K562 (cell line): ENCODE measurements at regions not wholly inside any gene's neighbourhood (a gene's known extent, or its start where the extent isn't known, plus 50 kb on each side); places are given as distances from the start of the nearest gene placed in this dataset.

ENCODE experiments used
- ATAC-seq: fragments of 200-7000 bp; cut with Tn5 transposase; 3 replicates; pipeline ENCODE4 v1.9.1; 2020; ENCODE audit warnings: moderate library complexity
- BruUV-seq: library from RNA; stranded (reverse); fragments of 400-500 nt; replicated peaks from 2 replicates; lab custom pipeline; 2021; lab: Mats Ljungman, UMichigan
- CTCF ChIA-PET: fragments of 300-600 bp; formaldehyde crosslinking; extraction: SDS; loops from one replicate; lab custom pipeline; 2021; ENCODE audit warnings: low intra/inter-chr PET ratio; lab: Yijun Ruan, JAX
- POLR2A ChIA-PET: fragments of 300-600, 350-650 bp; sonication (Branson Sonifier 250); formaldehyde crosslinking; extraction: SDS; loops from one replicate; lab custom pipeline; 2021; ENCODE audit warnings: antibody characterized with exemption, inconsistent platforms; lab: Yijun Ruan, JAX
- DNase-seq, 4 experiments: peaks; one replicate each; pipeline versions ENCODE4 v3.0.0 to v3.0.0-alpha.2; 2011 to 2018; ENCODE audit warnings: low spot score in 3 of 4, mixed read lengths in 3 of 4; ENCODE audit errors: extremely low read depth in 1 of 4
- FAIRE-seq: peaks from 2 replicates; lab custom pipeline; 2011; peaks lifted over from hg19 to GRCh38; lab: Jason Lieb, UNC
- H2AFZ ChIP-seq: 2 replicates; pipeline ENCODE4 v1.6.0; 2011; ENCODE audit warnings: low read depth, low read length, control low read depth, inconsistent platforms
- H3K27ac ChIP-seq: fragments of 200-600 bp; 3 replicates; pipeline ENCODE4 v1.8.0; 2011; ENCODE audit warnings: low read depth, mild to moderate bottlenecking, control low read depth, inconsistent platforms, low read length, moderate library complexity, mixed read lengths; ENCODE audit errors: extremely low read depth
- H3K27me3 ChIP-seq, 2 experiments: fragments of 300-600 bp in 1 of 2; 2 replicates in 1 of 2; 3 replicates in 1 of 2; pipeline versions ENCODE4 v1.6.0 to v1.8.0; 2011; ENCODE audit warnings: inconsistent platforms in 2 of 2, low read length in 2 of 2, mild to moderate bottlenecking in 1 of 2, mixed read lengths in 1 of 2, moderate library complexity in 1 of 2; ENCODE audit not compliant: control insufficient read depth in 2 of 2, insufficient read depth in 2 of 2
- H3K36me3 ChIP-seq: fragments of 300-600 bp; 3 replicates; pipeline ENCODE4 v1.8.0; 2011; ENCODE audit warnings: mild to moderate bottlenecking, low read length, inconsistent platforms; ENCODE audit not compliant: control insufficient read depth, insufficient read depth
- H3K4me1 ChIP-seq, 2 experiments: fragments of 200-600 bp in 1 of 2; replicated peaks in 1 of 2; 2 replicates in 1 of 2; 3 replicates in 1 of 2; pipeline versions ENCODE4 v1.5.1 to v1.8.0; 2011; ENCODE audit warnings: inconsistent platforms in 2 of 2, low read length in 2 of 2, mild to moderate bottlenecking in 1 of 2, mixed read lengths in 1 of 2, moderate library complexity in 1 of 2; ENCODE audit not compliant: control insufficient read depth in 2 of 2, insufficient read depth in 2 of 2
- H3K4me2 ChIP-seq: 2 replicates; pipeline ENCODE4 v1.6.1; 2011; ENCODE audit warnings: low read length, control low read depth, inconsistent platforms, mixed read lengths; ENCODE audit not compliant: insufficient read depth
- H3K4me3 ChIP-seq: fragments of 200-600 bp; sonication (generic), shearing (Covaris generic); 2 replicates; pipeline ENCODE4 v1.5.1; 2016; ENCODE audit warnings: control low read depth, inconsistent platforms
- H3K79me2 ChIP-seq: fragments of 200-600 bp; 3 replicates; pipeline ENCODE4 v1.8.0; 2011; ENCODE audit warnings: low read length, inconsistent platforms; ENCODE audit not compliant: control insufficient read depth, insufficient read depth
- H3K9ac ChIP-seq, 2 experiments: 2 replicates each; pipeline versions ENCODE4 v1.6.0 to v1.6.1; 2011; ENCODE audit warnings: low read depth in 2 of 2, low read length in 2 of 2, control low read depth in 1 of 2, inconsistent platforms in 1 of 2, mild to moderate bottlenecking in 1 of 2, mixed read lengths in 1 of 2; ENCODE audit not compliant: insufficient read depth in 1 of 2
- H3K9me1 ChIP-seq: one replicate; pipeline ENCODE4 v1.6.0; 2011; ENCODE audit warnings: inconsistent platforms, mild to moderate bottlenecking, low read length, moderate library complexity; ENCODE audit not compliant: control insufficient read depth, insufficient read depth
- H3K9me3 ChIP-seq: replicated peaks from 2 replicates; pipeline ENCODE4 v1.5.1; 2011; ENCODE audit warnings: low read depth, low read length, inconsistent platforms; ENCODE audit not compliant: control insufficient read depth, insufficient read depth
- H4K20me1 ChIP-seq: replicated peaks from 2 replicates; pipeline ENCODE4 v1.6.1; 2011; ENCODE audit warnings: low read length, inconsistent platforms, mixed read lengths; ENCODE audit not compliant: control insufficient read depth, insufficient read depth
- CREB5 ChIP-seq: fragments of 250-450 bp; sonication (Bioruptor Pico); IDR thresholded peaks from 2 replicates; pipeline ENCODE4 v1.5.0; 2020; ENCODE audit warnings: mild to moderate bottlenecking
- ELK3 ChIP-seq: fragments of 450-650 bp; formaldehyde crosslinking; IDR thresholded peaks from 2 replicates; pipeline ENCODE4 v1.4.0; 2020; ENCODE audit warnings: mild to moderate bottlenecking
- ESRRA ChIP-seq: fragments of 450-650 bp; IDR thresholded peaks from 2 replicates; pipeline ENCODE4 v1.6.1; 2014; ENCODE audit warnings: low read depth, mild to moderate bottlenecking, moderate library complexity, borderline replicate concordance
- HCFC1 ChIP-seq: IDR thresholded peaks from 2 replicates; pipeline ENCODE4 v1.6.1; 2012; ENCODE audit warnings: low read depth, low read length, improper control_type of control experiment
- HEY1 ChIP-seq: fragments of 250-450 bp; sonication (Bioruptor Pico); IDR thresholded peaks from 2 replicates; pipeline ENCODE4 v1.5.0; 2020; ENCODE audit warnings: mild to moderate bottlenecking, moderate library complexity, borderline replicate concordance
- MCM3 ChIP-seq: fragments of 450-650 bp; IDR thresholded peaks from 2 replicates; pipeline ENCODE4 v1.6.1; 2016
- TCF3 ChIP-seq: sonication (generic); formaldehyde crosslinking; IDR thresholded peaks from 2 replicates; pipeline ENCODE4 v1.4.0; 2020; ENCODE audit warnings: mild to moderate bottlenecking, missing genetic modification reagents
- WGBS: fragments of 100-300 bp; shearing (Covaris generic); methylation state at CpG from one replicate; pipeline ENCODE4 v1.1.6; 2016; ENCODE audit warnings: low coverage, mixed read lengths; ENCODE audit not compliant: insufficient coverage; ENCODE audit errors: missing lambda C conversion rate; 5-methylcytosine and 5-hydroxymethylcytosine counted together
- in situ Hi-C: fragments of 300-500 bp; cut with MboI; formaldehyde crosslinking; loops from 4 replicates; pipeline ENCODE4 v1.15.0; 2018; ENCODE audit warnings: inconsistent platforms, mixed read lengths
- intact Hi-C: fragments of 100-400 bp; cut with micrococcal nuclease; formaldehyde crosslinking; loops from 2 replicates; pipeline ENCODE4 v1.14.2; 2022

GRCh38 chr5:74313896-74314295, 326.6 kb downstream of the ENC1 start (continued):
- TF ChIP-seq CREB5 (no peak), TCF3 (CRISPR knock-in tag) (no peak), ELK3 (CRISPR knock-in tag) (no peak), MCM3 (no peak), HCFC1 (no peak)

- Histone ChIP-seq H3K27ac (no peak overlapping the region), H3K9me3 (no peaks in the 10 kb centered on the region), H3K9me1 (no peaks in the 10 kb centered on the region), H2AFZ (no peak overlapping the region), H3K4me1 (no peaks in the 10 kb centered on the region), H3K36me3 (no peaks in the 10 kb centered on the region), H3K9ac (no peak overlapping the region), H3K79me2 (no peaks in the 10 kb centered on the region), H3K4me3 (no peak overlapping the region), H4K20me1 (no peaks in the 10 kb centered on the region), H3K4me2 (no peak overlapping the region), H3K27me3 (peaks cover 0 to 7% of the 10 kb centered on the region in 2 experiments; a peak in 2 of 5 replicates)
- intact Hi-C loops (loop anchor here (1.0 kb wide), 1 partner anchor 21 kb away; no protein-coding TSS in a partner anchor), in situ Hi-C loops (no loop called here)
- ChIA-PET POLR2A (interaction anchor here (0.6 kb wide), 1 partner anchor 160 kb away, joined by 3 read pairs; no protein-coding TSS in a partner anchor), CTCF (interaction anchor here (0.5 kb wide), 1 partner anchor 1687 kb away, joined by 4 read pairs; no protein-coding TSS in a partner anchor)
- no peak for TF ChIP-seq ESRRA
- no peak for TF ChIP-seq HEY1
- FAIRE-seq (no peak), DNase-seq (no peak), ATAC-seq (no peak)
- BruUV-seq, result no TSS peak
- WGBS, result 0% methylated on average over 2 of the region's 2 CpGs
These were observed 327.8 kb downstream of the ENC1 start for GRCh38 chr5:74312746-74313145.
